OCI-LY3 (cell line): ENCODE measurements at regions not wholly inside any gene's neighbourhood (a gene's known extent, or its start where the extent isn't known, plus 50 kb on each side); places are given as distances from the start of the nearest gene placed in this dataset.

Source experiments
- H2AFZ ChIP-seq: fragments of 200-600, 300-600 bp; shearing (Covaris generic); 2 replicates; pipeline ENCODE4 v1.6.0; 2014; ENCODE audit warnings: antibody characterized with exemption, low read depth, low read length
- H3K27ac ChIP-seq: fragments of 200-600, 300-600 bp; sonication (generic); 2 replicates; pipeline ENCODE4 v1.5.1; 2014; ENCODE audit warnings: mild to moderate bottlenecking, low read length, moderate library complexity, mixed read lengths
- H3K27me3 ChIP-seq: fragments of 200-600, 300-600 bp; sonication (generic); 2 replicates; pipeline ENCODE4 v1.6.1; 2014; ENCODE audit warnings: low read depth, low read length, mixed read lengths
- H3K36me3 ChIP-seq: fragments of 200-600, 300-600 bp; sonication (generic); replicated peaks from 2 replicates; pipeline ENCODE3; 2014; ENCODE audit warnings: low read depth, low read length, mixed read lengths
- H3K4me1 ChIP-seq: fragments of 300-600, 200-600 bp; sonication (generic); 2 replicates; pipeline ENCODE4 v1.6.1; 2014; ENCODE audit warnings: low read length, mixed read lengths
- H3K4me2 ChIP-seq: fragments of 200-600, 300-600 bp; sonication (generic); 2 replicates; pipeline ENCODE4 v1.6.1; 2014; ENCODE audit warnings: low read length, mixed read lengths
- H3K4me3 ChIP-seq: fragments of 300-600, 200-600 bp; sonication (generic); 2 replicates; pipeline ENCODE4 v1.5.1; 2014; ENCODE audit warnings: antibody characterized with exemption, mild to moderate bottlenecking, low read length, moderate library complexity
- H3K79me2 ChIP-seq: fragments of 300-600, 200-600 bp; shearing (Covaris generic); 2 replicates; pipeline ENCODE4 v1.6.1; 2014; ENCODE audit warnings: mild to moderate bottlenecking, low read length, mixed read lengths
- H3K9ac ChIP-seq: fragments of 300-600, 200-600 bp; shearing (Covaris generic); 2 replicates; pipeline ENCODE4 v1.6.0; 2014; ENCODE audit warnings: mild to moderate bottlenecking, low read length, moderate library complexity
- H3K9me3 ChIP-seq: fragments of 200-600, 300-600 bp; shearing (Covaris generic); 2 replicates; pipeline ENCODE4 v1.6.1; 2014; ENCODE audit warnings: low read length, mixed read lengths; ENCODE audit not compliant: insufficient read depth
- H4K20me1 ChIP-seq: fragments of 200-600, 300-600 bp; sonication (generic); 2 replicates; pipeline ENCODE4 v1.6.1; 2016; ENCODE audit warnings: low read length, mixed read lengths; ENCODE audit not compliant: insufficient read depth
- CTCF ChIP-seq: fragments of 200-600, 300-600 bp; sonication (generic); IDR thresholded peaks from 2 replicates; pipeline ENCODE4 v1.5.1; 2014; ENCODE audit warnings: antibody characterized with exemption, low read length, low read depth
- EZH2phosphoT487 ChIP-seq: fragments of 200-600 bp; shearing (Covaris generic); IDR thresholded peaks from 2 replicates; pipeline ENCODE4 v1.6.1; 2018; ENCODE audit warnings: antibody characterized with exemption, mixed run types, low read depth

- no peak overlapping the region for H3K4me3 ChIP-seq
- no peak overlapping the region for H2AFZ ChIP-seq
- H3K4me2 ChIP-seq, result no peak overlapping the region
- H3K4me1 ChIP-seq, result no peaks in the 10 kb centered on the region
- H3K9ac ChIP-seq, result no peak overlapping the region
- no peaks in the 10 kb centered on the region for H4K20me1 ChIP-seq
- no peaks in the 10 kb centered on the region for H3K79me2 ChIP-seq
- peak; percentile 85 for TF ChIP-seq CTCF
- TF ChIP-seq EZH2phosphoT487, result no peak
- H3K9me3 ChIP-seq, result 0 out of 2 replicates have a peak, but pooled peaks cover 4% of the 10 kb centered on the region
- H3K27ac ChIP-seq, result no peak overlapping the region
- no peaks in the 10 kb centered on the region for H3K36me3 ChIP-seq
- H3K27me3 ChIP-seq, result no peaks in the 10 kb centered on the region
These were observed 394.5 kb upstream of the DPPA4 start for GRCh38 chr3:109731639-109732473.

DNA sequence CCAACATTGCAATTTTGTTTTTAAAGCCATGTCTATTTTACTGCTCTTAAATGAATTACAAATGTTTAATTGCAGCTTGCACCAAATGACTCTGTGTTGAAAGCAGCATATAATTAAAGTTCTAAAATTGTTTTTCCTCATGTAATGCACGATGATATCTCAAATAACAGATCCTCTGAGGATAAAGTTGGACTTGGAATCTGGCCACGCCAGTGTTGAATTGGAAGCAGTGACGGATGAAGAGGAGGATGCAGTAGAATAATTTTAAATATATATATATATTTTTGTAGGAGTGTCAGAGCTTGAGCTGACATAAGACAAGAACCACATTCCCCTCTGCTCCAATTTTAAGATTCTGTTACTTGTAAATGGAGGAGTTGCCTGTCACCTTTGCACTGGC, 406.6 kb upstream of the DPPA4 start:
- Histone ChIP-seq H3K4me2 (no peak overlapping the region), H3K9ac (no peak overlapping the region), H2AFZ (no peak overlapping the region), H3K4me3 (no peak overlapping the region), H3K9me3 (no peaks in the 10 kb centered on the region), H3K79me2 (no peaks in the 10 kb centered on the region), H3K4me1 (no peaks in the 10 kb centered on the region), H4K20me1 (no peaks in the 10 kb centered on the region), H3K27me3 (no peaks in the 10 kb centered on the region), H3K36me3 (no peaks in the 10 kb centered on the region), H3K27ac (no peak overlapping the region)
- TF ChIP-seq CTCF (no peak), EZH2phosphoT487 (no peak)

DNA sequence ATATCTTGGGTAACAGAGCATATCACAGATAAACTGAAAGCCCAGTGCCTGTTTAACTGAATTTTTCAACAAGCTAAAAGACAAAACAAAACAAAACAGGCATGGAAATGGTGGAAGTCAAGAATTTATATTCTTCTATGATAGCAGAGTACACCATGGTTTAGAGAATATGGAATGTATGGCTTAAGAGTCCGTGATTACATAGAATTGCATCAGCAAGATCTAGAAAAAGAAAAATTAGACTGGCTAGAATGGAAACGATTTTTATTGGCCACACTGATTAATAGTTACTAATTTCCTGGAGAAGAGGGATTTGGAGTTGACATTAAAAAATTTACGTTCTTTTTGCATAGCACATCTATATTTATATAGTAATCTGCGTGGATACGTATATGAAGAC, 435.2 kb upstream of the DPPA4 start:
- no peak for TF ChIP-seq EZH2phosphoT487
- no peak for TF ChIP-seq CTCF
- Histone ChIP-seq H3K79me2 (no peaks in the 10 kb centered on the region), H3K9ac (no peak overlapping the region), H3K27ac (no peak overlapping the region), H3K4me1 (no peaks in the 10 kb centered on the region), H3K27me3 (no peaks in the 10 kb centered on the region), H3K9me3 (no peaks in the 10 kb centered on the region), H3K4me2 (no peak overlapping the region), H3K36me3 (no peaks in the 10 kb centered on the region), H3K4me3 (no peak overlapping the region), H2AFZ (no peak overlapping the region), H4K20me1 (no peaks in the 10 kb centered on the region)

GRCh38 chr3:109774108-109774507, 436.8 kb upstream of the DPPA4 start:
- no peak overlapping the region for H3K9ac ChIP-seq
- TF ChIP-seq CTCF, result no peak
- no peak for TF ChIP-seq EZH2phosphoT487
- H3K4me3 ChIP-seq, result no peak overlapping the region
- no peak overlapping the region for H3K4me2 ChIP-seq
- H3K27ac ChIP-seq, result no peak overlapping the region
- H3K36me3 ChIP-seq, result no peaks in the 10 kb centered on the region
- no peak overlapping the region for H2AFZ ChIP-seq
- H3K9me3 ChIP-seq, result no peaks in the 10 kb centered on the region
- no peaks in the 10 kb centered on the region for H3K4me1 ChIP-seq
- no peaks in the 10 kb centered on the region for H3K79me2 ChIP-seq
- no peaks in the 10 kb centered on the region for H4K20me1 ChIP-seq
- no peaks in the 10 kb centered on the region for H3K27me3 ChIP-seq
